Mesenteric fat pad (tissue), 1 donor: ENCODE measurements at regions not wholly inside any gene's neighbourhood (a gene's known extent, or its start where the extent isn't known, plus 50 kb on each side); places are given as distances from the start of the nearest gene placed in this dataset.
"Not testable (repeated sequence)": the region's sequence is repeated elsewhere in the genome, so short reads cannot be mapped to it uniquely, and the experiment has no call there.

Experiments
- DNase-seq: peaks from one replicate; pipeline ENCODE4 v3.0.0-alpha.2; 2020; ENCODE audit warnings: low spot score
- donor health status: DM: yes; HTN: yes; CAD: no.

DNA sequence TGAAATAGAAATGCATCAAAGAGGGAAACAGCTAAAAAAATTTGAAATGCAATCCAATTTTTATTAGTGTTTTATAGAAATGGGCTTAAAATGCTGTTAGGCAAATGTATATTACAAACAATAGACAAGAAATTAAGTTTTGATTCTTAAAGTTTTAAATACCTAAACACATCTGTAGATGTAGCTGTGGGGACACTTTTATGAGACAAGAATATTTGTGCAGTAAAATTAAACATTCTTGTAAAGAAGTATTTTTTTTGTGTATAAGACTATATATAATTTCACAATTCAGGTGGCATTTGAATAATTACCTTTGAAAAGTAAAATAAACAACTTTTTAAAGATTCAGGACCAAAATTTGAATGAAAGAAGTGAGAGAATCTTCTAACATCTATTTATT lies 1015.9 kb downstream of the REEP3 start:
- DNase-seq: no peak

DNA sequence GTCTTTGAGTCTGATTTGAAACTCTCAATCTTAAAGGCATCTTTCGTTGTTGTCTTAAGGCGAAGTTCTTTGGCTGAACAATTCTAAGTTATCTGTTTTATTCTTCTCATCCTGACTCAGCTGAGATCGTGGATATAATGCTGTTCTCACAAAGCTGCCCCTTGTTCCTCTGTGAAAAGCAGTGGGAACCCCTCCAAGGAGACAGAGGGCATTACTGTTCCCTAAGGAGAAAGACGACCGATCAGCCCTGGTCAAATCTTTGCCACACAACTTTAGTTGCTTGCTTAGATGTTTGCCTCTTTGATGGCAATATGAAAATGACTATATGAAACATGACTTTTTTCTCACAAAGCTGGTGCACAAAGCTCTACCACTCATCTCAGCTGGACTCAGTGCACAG lies 1016.7 kb downstream of the REEP3 start:
- DNase-seq: no peak

DNA sequence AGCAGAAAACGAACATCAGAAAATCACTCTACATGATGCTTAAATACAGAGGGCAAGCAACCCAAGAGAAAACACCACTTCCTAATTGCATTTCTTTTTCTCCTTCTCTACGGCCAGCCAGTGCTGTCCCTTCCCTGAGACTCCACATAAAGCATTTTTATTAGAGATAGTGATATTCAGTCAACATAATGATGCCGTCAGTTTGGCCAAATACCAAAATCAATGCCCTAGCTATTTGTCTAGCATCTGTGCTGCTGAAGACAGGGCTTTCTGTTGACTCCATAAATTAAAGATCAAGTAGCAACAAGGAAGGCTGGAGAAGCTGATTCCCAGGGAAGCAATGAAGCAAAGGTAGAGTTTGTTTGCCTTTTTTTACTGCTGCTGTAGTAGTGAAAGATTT lies 1024.9 kb downstream of the REEP3 start:
- no peak for DNase-seq

DNA sequence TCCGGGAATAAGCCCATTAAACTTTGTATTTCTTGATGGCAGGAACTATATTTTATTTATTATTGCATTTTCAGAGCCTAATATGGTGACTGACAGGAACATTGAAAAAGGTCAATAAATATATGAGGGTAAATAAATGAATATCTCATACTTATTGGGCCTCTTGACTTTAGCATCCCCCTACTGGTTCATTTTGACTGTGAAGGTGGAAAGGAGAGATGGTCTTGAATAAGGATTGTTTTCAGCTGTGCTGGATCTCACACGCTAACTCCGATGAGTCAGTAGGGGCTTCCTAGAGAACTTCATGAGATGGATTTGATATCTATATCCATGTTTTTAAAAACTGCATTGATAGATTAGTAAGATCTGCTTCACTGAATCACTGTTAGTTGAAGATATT lies 1026.0 kb downstream of the REEP3 start:
- no peak for DNase-seq

DNA sequence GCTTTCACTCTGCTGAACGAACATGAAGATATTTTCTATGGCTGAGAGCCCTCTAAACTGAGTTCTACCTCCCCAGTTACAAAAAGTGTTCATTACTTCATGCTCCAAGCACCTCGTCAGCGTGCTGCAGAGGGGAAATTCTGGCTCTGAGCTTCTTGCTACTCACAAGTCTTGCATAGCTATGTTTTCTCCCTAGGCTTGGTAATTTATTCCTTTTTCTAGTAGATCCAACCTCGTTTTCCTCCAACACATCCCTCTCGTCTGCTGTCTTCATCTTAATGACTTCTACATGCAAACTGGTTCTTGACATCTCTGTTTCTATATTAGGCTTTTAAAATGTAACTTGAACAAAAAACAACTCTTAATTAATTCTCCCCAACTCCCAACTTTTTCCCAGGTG lies 1034.5 kb downstream of the REEP3 start:
- DNase-seq: no peak

DNA sequence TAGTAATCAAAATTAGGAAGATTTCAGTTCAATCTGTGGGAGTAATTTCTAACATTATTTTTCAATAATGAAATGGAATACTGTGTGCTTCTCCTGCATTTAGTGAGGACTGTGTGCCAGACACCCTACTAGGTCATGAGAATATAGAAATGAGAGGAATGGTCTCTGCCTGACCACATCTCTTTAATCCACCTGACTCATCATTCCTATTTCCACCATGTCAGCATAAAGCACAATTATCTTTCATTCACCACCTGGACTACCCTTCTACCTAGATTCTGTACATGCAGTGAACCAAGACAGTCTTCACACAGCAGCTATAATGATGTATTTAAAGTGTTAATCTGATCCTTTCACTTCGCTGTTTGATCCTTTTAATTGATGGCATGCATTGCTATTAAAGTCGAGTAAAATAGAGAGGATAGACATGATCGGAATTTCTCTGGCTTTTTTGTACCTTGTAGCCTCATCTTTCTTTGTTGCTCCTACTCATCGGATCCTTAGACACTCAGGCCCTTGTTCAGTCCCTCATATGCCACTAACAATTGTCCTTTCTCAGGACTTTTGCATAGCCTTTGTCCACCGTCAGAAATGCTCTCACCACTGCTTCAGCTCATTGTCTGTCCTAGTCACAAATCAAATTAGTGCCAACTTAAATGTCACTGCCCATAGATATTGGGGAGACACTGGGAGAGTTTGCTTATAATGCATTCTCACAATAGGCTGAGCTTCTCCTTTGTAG lies 1037.1 kb downstream of the REEP3 start:
- no peak for DNase-seq

DNA sequence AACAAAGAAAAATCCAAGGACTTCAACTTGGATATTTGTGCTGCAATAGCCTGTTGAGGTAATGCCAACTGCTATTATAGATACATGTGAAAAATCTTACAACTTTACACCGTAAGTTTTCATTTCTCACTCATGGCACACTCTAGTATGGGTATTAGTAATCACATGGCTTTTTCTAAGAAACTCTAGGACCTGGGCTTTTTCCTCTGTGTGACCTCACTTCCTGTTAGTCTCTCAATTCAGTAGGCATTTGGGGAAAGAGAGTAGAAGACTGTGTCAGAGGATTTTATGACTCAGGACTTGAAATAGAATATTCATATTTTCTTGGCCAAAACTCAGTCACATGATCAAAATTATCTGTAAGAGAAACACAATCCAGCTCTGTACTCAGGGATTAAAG lies 1049.9 kb downstream of the REEP3 start:
- DNase-seq: no peak

DNA sequence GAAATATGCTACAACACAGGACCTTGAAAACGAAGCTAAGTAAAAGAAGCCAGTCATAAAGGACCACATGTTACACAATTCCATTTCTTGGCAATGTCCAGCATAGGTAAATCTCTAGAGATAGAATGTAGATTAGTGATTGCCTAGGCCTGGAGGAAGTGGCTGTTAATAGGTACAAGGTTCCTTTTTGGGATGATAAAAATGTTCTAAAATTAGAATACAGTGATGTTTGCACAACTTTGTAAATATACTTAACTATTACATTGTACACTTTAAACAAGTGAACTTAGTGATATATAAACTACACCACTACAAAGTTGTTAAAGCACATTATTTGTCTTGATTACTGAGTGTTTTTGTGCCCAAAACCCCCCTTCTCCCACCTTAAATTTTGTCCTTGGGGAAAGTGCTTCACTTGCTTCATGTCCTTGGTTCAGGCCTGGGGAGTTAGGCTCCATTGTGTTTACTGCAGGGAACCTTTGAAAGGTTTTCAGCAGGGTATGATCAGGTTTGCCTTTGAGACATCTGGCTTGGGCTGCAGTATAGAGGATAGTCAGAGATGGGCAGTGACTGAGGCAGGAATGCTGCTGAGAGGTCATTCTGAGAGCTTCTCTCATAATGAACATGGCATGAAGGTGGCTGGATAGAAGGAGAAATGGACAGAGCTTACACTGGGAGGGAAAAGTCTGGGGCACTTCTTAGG lies 1052.6 kb downstream of the REEP3 start:
- DNase-seq: no peak

DNA sequence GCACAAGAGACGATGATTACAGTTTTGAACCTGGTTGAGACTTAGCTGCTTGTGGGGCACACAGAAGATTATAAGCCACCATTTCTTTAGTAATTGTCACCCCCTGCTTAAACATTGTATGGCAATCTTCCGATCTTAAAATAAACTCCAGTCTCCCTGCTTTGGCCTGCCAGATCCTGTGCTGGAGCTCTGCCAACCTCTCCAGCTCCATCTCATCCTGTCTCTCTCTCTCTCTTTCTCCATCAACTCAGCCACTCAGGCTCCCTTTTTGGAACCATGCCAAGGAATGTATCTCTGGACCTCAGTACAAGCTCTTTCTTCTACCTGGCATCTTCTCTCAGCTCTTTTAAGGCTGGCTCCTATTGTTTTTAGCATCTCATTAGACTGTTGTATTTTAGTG lies 1053.2 kb downstream of the REEP3 start:
- DNase-seq: no peak

DNA sequence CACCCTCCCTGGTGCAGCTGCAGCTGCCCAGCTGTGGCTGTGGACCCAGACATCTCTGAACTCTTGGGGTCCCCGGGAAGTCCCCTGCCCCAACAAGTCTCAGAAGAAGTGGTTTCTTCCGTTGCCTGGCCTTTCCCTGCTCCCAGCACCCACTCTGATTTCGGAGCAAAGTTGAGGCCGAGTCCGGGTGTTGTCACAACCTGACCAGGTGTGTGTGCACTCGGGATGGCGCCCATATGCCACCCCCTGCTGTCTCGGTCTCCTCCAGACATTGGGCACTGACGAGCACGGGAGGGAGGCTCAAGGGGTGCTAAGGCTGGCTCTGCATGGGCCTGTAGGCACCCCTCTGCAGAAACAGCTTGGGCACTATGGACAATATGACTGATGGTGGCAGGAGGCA lies 1055.3 kb downstream of the REEP3 start:
- DNase-seq: no peak

DNA sequence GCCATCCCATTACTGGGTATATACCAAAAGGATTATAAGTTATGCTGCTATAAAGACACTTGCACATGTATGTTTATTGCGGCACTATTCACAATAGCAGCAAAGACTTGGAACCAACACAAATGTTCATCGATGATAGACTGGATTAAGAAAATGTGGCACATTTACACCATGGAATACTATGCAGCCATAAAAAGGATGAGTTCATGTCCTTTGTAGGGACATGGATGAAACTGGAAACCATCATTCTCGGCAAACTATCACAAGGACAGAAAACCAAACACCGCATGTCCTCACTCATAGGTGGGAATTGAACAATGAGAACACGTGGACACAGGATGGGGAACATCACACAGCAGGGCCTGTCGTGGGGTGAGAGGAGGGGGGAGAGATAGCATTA lies 1057.6 kb downstream of the REEP3 start:
- not testable (repeated sequence) for DNase-seq

DNA sequence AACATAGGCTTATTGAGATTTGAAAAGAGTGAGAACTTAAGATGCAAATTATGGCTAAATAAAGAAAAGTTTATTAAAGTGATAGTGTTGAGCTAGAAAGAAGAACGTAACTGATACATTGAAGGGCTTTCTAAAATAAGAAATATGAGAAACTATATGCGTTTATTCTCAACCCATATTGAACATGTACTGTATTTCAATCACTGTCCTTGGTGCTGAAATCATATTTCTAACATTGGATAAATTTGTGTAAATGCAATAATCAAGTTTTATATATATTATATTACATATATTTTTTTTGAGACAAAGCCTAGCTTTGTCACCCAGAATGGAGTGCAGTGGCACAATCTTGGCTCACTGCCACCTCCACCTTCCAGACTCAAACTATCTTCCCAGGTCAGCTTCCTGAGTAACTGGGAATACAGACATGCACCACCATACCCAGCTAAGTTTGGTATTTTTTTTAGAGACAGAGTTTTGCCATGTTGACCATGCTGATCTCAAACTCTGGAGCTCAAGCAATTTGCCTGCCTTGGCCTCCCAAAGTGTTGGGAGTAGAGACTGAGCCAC lies 1065.8 kb downstream of the REEP3 start:
- DNase-seq: no peak

DNA sequence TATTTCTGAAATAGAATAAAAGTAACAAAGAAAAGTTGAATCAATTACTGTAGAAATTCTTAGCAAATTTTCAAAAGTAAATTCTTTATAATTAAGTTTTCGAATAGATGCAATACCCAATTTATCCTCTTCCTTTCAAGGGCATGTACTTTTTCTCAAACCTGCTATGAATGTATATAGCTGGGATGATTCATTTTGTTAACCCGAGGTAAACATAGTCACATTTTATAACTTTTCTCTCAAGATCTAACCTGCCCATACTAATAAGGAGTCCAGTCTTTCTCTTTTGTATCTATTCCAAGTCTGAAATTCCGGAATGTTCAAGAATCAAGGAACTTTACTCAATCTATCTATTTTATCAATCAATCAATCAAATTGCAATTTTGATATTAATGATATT lies 1072.9 kb downstream of the REEP3 start:
- DNase-seq: no peak

DNA sequence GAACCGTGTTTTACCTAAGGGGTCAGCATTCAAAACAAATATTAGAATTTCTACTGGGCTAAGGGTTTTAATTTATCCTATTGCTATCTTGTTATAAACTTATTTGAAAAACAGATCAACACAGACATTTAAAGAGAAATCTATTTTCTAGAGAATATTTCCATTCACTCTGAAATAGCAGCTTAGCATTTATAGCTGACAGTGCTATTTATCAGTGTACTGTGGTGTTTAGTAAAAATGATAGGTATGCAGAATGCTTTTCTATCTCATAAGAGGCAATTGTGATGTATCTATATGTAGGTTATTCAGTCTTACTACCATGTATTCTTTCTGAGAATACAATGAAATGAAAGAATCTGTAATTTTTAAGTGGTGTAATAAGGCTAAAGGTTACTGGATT lies 1077.4 kb downstream of the REEP3 start:
- no peak for DNase-seq

DNA sequence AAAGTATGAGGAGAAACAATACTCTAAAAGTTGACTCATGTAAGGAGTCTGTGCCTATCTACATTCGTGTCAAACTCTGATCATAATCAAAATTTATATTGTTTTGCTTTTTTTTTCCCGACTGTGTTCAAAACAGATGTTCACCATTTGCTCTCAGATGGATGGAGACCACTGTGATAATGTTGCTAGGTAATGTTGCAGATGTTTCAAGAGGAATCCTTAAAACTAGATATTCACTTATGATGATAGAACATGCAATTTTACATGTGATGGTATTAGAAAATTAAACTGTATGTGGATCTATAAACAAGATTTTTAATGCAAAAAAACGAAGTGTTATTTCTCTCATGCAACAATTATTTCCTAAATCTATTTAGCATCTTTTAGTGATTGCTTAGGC lies 1080.1 kb downstream of the REEP3 start:
- no peak for DNase-seq

DNA sequence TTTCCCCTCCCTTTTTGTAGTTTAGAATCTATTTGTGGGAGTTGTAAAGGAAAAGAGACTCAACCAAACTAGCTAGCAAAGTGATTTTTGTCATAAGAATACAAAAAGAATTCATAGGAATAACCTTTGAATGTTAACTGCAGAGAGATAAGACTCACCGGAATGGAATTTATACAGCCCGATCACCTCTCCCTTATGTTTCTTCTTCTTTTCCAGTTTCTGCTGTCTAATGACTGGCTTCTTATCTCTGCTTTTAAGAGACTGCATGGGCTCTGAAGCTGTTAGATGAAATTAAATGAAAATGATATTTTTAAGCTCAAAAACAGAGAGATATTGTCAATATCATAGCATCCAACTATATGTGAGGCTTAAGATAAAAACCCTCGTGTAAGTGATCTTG lies 1095.9 kb downstream of the REEP3 start:
- no peak for DNase-seq

DNA sequence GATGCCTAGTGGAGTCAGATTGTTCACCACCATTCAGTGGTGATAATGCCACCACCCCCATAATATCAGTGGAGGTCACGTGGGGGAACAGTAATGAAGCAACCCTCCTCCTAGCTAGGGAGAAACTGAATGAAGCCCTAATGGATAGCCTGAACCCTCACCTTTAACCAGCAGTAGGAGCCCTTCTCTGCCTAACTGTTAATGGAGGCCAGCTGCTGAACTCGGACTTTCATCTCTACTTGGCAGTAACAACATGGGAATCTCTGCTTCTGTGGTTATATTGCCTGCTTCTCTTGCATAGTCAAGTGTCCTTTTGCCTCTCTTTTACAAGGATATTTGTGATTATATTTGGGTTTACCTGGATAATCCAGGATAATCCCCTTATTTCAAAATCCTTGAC lies 1097.9 kb downstream of the REEP3 start:
- DNase-seq: no peak

DNA sequence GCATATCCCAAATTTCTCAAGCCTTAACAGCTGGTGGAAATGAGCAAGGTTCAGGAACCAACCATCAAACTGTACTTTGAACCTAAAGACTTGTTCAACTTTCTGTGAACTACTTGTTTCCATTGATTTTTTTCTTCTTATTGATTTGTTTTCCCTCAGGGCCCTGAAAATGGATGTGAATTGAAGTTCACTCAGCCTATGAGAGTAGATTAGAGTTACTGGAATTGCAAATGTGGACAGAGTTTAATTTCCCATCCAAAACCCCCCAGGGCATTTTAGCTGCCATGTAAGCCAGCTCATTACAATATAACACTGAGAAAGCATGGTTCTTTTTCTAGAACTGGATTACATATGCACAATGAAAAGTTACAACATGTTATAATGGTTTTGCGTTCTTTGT lies 1105.7 kb downstream of the REEP3 start:
- DNase-seq: no peak

DNA sequence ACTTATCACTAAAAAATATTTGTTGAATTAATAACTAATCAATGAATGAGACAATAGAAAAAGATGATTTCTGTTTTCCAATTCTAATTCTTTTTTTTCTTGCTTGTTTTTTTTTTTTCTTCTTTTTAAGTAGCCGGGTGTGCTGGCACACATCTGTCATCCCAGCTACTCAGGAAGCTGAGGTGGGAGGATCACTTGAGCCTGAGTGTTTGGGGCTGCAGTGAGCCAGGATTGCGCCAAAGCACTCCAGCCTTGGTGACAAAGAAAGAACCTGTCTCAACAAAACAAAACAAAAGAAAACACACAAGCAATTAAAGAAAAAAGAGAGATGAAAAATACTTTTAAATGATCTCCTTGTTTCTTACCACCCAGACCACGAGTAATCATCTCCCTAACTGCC lies 1109.3 kb downstream of the REEP3 start:
- no peak for DNase-seq

DNA sequence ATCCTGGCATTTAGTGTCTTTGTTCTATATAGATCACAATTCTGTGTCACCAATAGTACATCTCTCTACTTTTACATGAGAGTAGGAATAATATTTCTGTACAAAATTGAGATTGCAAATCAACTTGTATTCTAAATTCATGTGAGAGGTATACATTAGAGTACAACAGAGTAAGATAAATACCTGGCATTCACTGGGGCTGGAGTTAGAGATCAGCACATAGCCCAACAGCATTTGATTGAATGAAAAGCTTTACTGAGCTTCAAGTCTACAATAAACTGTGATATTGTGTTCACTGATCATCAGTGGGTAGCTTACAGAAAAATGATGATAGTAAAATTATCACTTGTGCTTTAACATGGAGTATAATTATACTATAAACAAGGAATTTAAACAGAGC lies 1114.7 kb downstream of the REEP3 start:
- no peak for DNase-seq

DNA sequence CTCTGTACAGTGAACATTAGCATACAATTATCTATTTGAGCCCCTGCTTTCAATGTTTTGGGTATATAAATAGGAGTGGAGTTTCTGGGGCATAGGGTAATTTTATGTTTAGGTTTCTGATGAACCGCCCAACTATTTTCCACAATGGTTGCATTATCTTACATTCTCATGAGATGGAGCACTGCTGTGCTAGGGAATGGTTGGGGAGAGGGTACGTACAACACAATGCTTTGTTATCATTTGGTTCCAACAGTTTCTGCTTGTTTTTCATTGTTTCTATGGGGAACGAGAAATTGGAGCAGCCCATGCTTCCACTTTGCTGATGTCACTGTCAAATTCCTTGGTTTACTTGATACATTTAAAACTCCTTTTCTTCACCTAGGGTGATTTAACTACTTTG lies 1115.3 kb downstream of the REEP3 start:
- DNase-seq: no peak

DNA sequence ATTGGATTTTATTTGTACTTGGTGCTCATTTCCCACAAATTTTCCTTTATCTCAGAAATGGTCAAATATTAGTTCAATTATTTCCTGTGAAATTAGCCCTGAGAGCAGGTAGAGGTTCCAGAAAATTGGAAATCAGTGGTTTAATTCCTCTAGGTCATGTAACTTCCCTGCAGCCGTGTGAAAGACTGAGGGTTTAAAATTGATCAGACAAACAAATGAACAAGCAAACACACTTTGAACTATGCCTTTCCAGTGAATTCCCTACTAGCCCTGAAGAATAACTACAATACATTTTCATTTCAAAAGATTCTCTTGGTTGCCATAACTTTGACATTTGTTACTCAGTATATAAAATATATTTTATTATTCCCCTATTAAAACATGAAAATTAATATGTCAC lies 1116.7 kb downstream of the REEP3 start:
- DNase-seq: no peak

DNA sequence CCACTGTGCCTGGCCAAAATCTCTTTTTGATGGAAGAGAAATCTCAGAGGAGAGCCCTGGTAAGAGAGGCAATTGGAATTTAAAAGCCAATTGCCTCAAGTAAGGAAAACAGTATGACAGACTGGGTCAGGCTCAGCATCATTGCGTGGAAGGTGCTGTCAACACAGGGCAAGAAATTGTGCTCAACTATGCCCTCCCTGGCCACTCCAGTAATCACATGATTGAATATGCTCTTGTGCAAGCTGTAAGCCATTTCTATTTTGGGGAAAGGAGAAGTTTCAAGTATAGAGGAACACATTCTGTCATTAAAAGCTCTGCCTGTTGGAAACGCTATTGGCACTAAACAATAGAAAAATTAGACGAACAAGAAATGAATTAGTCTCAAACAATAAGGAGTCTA lies 1127.7 kb downstream of the REEP3 start:
- no peak for DNase-seq
